Hepatocyte (in vitro differentiated cells): ENCODE measurements at regions not wholly inside any gene's neighbourhood (a gene's known extent, or its start where the extent isn't known, plus 50 kb on each side); places are given as distances from the start of the nearest gene placed in this dataset.

Source experiments
- DNase-seq: peaks from one replicate; pipeline ENCODE4 v3.0.0-alpha.2; 2016; ENCODE audit warnings: low spot score
- H2AFZ ChIP-seq: fragments of 200-600 bp; sonication (generic); 2 replicates; pipeline ENCODE4 v1.6.0; 2016; ENCODE audit warnings: antibody characterized with exemption, mild to moderate bottlenecking
- H3K27ac ChIP-seq: fragments of 200-600 bp; sonication (generic); 2 replicates; pipeline ENCODE4 v1.5.1; 2016; ENCODE audit warnings: mild to moderate bottlenecking
- H3K27me3 ChIP-seq: fragments of 200-600 bp; sonication (generic); 2 replicates; pipeline ENCODE4 v1.6.1; 2016
- H3K36me3 ChIP-seq: fragments of 200-600 bp; sonication (generic); replicated peaks from 2 replicates; pipeline ENCODE4 v1.5.1; 2016; ENCODE audit warnings: low read depth; ENCODE audit not compliant: insufficient read depth
- H3K4me1 ChIP-seq: fragments of 200-600 bp; sonication (generic); 2 replicates; pipeline ENCODE4 v1.5.1; 2016; ENCODE audit warnings: mild to moderate bottlenecking, moderate library complexity; ENCODE audit not compliant: insufficient read depth
- H3K4me2 ChIP-seq: fragments of 200-600 bp; sonication (generic); 2 replicates; pipeline ENCODE4 v1.6.0; 2016
- H3K4me3 ChIP-seq: fragments of 200-600 bp; sonication (generic); 2 replicates; pipeline ENCODE4 v1.5.1; 2016; ENCODE audit warnings: mild to moderate bottlenecking
- H3K79me2 ChIP-seq: fragments of 200-600 bp; sonication (generic); 2 replicates; pipeline ENCODE4 v1.6.0; 2017; ENCODE audit warnings: mild to moderate bottlenecking
- H3K9me2 ChIP-seq: fragments of 200-600 bp; sonication (generic); replicated peaks from 2 replicates; pipeline ENCODE4 v1.6.0; 2017; ENCODE audit warnings: mild to moderate bottlenecking; ENCODE audit not compliant: insufficient read depth
- H3K9me3 ChIP-seq: fragments of 200-600 bp; sonication (generic); 2 replicates; pipeline ENCODE4 v1.5.1; 2016; ENCODE audit warnings: low read depth, mild to moderate bottlenecking
- H4K20me1 ChIP-seq: fragments of 200-600 bp; sonication (generic); 2 replicates; pipeline ENCODE4 v1.6.0; 2016; ENCODE audit warnings: mild to moderate bottlenecking; ENCODE audit not compliant: insufficient read depth, poor library complexity, severe bottlenecking
- CTCF ChIP-seq: fragments of 200-600 bp; sonication (generic); IDR thresholded peaks from 2 replicates; pipeline ENCODE4 v1.5.1; 2016; ENCODE audit warnings: antibody characterized with exemption, mild to moderate bottlenecking; ENCODE audit not compliant: poor library complexity
- EZH2 ChIP-seq: fragments of 200-600 bp; sonication (generic); IDR thresholded peaks from 2 replicates; pipeline ENCODE4 v1.6.1; 2016; ENCODE audit warnings: antibody characterized with exemption, mild to moderate bottlenecking, borderline replicate concordance
- EZH2phosphoT487 ChIP-seq: fragments of 200-600 bp; sonication (generic); IDR thresholded peaks from one replicate; pipeline ENCODE4 v1.6.1; 2018; ENCODE audit warnings: antibody characterized with exemption, mild to moderate bottlenecking, low read depth, moderate library complexity; ENCODE audit not compliant: unreplicated experiment, severe bottlenecking
- WGBS: methylation state at CpG from one replicate; pipeline ENCODE4 v1.1.6; 2016; ENCODE audit warnings: low lambda C conversion rate; ENCODE audit errors: missing lambda C conversion rate; 5-methylcytosine and 5-hydroxymethylcytosine counted together

GRCh38 chr6:21769405-21769861 is 175.9 kb downstream of the SOX4 start:
- Histone ChIP-seq H3K4me1 (peaks cover 29% of the 10 kb centered on the region), H2AFZ (no peak overlapping the region), H3K9me2 (no peaks in the 10 kb centered on the region), H3K4me3 (no peak overlapping the region), H3K36me3 (no peaks in the 10 kb centered on the region), H3K79me2 (no peaks in the 10 kb centered on the region), H3K4me2 (peak overlapping the region; percentile 19), H4K20me1 (no peaks in the 10 kb centered on the region), H3K27me3 (no peaks in the 10 kb centered on the region), H3K27ac (peak overlapping the region; percentile 55), H3K9me3 (no peaks in the 10 kb centered on the region)
- 22% methylated on average over 2 of the region's 2 CpGs for WGBS
- TF ChIP-seq EZH2phosphoT487 = no peak
- TF ChIP-seq EZH2 = no peak
- TF ChIP-seq CTCF = no peak
- DNase-seq = peak; percentile 32

- Histone ChIP-seq H3K36me3 (no peaks in the 10 kb centered on the region), H3K9me2 (no peaks in the 10 kb centered on the region), H4K20me1 (no peaks in the 10 kb centered on the region), H3K27ac (peak overlapping the region; percentile 55), H3K9me3 (no peaks in the 10 kb centered on the region), H3K4me1 (peaks cover 29% of the 10 kb centered on the region), H2AFZ (no peak overlapping the region), H3K79me2 (peaks cover 4% of the 10 kb centered on the region), H3K27me3 (no peaks in the 10 kb centered on the region), H3K4me3 (no peak overlapping the region), H3K4me2 (peak overlapping the region; percentile 30)
- TF ChIP-seq EZH2 (no peak), EZH2phosphoT487 (no peak), CTCF (no peak)
- DNase-seq = peak; percentile 34
Observed at GRCh38 chr6:21769968-21770367, 176.4 kb downstream of the SOX4 start.

- Histone ChIP-seq H3K9me2 (no peaks in the 10 kb centered on the region), H3K27ac (no peak overlapping the region), H4K20me1 (no peaks in the 10 kb centered on the region), H3K27me3 (no peaks in the 10 kb centered on the region), H3K9me3 (no peaks in the 10 kb centered on the region), H3K4me1 (peaks cover 29% of the 10 kb centered on the region), H3K4me2 (no peak overlapping the region), H3K4me3 (no peak overlapping the region), H3K79me2 (peaks cover 4% of the 10 kb centered on the region), H2AFZ (no peak overlapping the region), H3K36me3 (no peaks in the 10 kb centered on the region)
- 74% methylated on average over 4 of the region's 4 CpGs for WGBS
- TF ChIP-seq EZH2 (no peak), CTCF (no peak), EZH2phosphoT487 (no peak)
- no peak for DNase-seq
Observed at GRCh38 chr6:21771626-21772320, 178.2 kb downstream of the SOX4 start.

GRCh38 chr6:21772477-21772876 is 178.9 kb downstream of the SOX4 start:
- Histone ChIP-seq H4K20me1 (no peaks in the 10 kb centered on the region), H3K79me2 (peaks cover 4% of the 10 kb centered on the region), H3K36me3 (no peaks in the 10 kb centered on the region), H3K4me1 (peaks cover 29% of the 10 kb centered on the region), H3K4me3 (no peak overlapping the region), H3K27ac (peak overlapping the region; percentile 59), H3K27me3 (no peaks in the 10 kb centered on the region), H3K4me2 (peak overlapping the region; percentile 34), H2AFZ (no peak overlapping the region), H3K9me3 (no peaks in the 10 kb centered on the region), H3K9me2 (no peaks in the 10 kb centered on the region)
- no peak for DNase-seq
- TF ChIP-seq CTCF = no peak
- no peak for TF ChIP-seq EZH2
- no peak for TF ChIP-seq EZH2phosphoT487
